ENCODE measurements at regions not wholly inside any gene's neighbourhood (a gene's known extent, or its start where the extent isn't known, plus 50 kb on each side); places are given as distances from the start of the nearest gene placed in this dataset.

DNA sequence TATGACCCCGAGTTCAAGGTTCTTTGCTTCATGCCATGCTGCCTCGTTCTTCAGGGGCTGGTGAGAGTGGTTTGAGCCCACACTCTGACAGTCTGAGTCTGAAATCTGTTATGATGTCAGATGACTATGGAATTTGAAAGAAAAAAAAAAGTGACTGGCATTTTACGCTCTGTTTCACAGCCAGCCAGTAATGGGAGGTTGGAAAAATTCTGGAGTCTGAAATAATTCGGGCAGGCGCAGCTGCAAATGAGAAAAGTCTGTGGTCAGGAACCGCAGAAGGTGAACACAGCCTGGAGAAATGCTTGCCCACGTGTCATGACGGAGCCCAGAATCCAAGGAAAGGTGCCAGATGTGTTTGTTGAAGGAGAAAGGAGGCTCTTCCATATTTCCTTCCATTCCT is 269.8 kb upstream of the PWP1 start:
- TF ChIP-seq CTCF (conservative IDR thresholded peaks at IDR 0.05; ENCODE audit: low read depth, low read length) (no peak), EZH2 (IDR thresholded peaks at IDR 0.05; ENCODE audit: borderline replicate concordance, low read depth, low read length, poor library complexity, severe bottlenecking) (no peak)
